H1 (cell line): ENCODE measurements at regions not wholly inside any gene's neighbourhood (a gene's known extent, or its start where the extent isn't known, plus 50 kb on each side); places are given as distances from the start of the nearest gene placed in this dataset.

Experiments
- CHD7 ChIP-seq: fragments of 300-600 bp; sonication (generic); IDR thresholded peaks from 2 replicates; pipeline ENCODE4 v1.7.1; 2012; ENCODE audit warnings: low read length, moderate library complexity, mild to moderate bottlenecking, inconsistent platforms; ENCODE audit not compliant: insufficient replicate concordance
- NRF1 ChIP-seq: IDR thresholded peaks from 2 replicates; pipeline ENCODE4 v1.6.1; 2011; ENCODE audit warnings: mild to moderate bottlenecking, low read depth, low read length, improper control_type of control experiment
- POLR2A ChIP-seq, 2 experiments: IDR thresholded peaks; 1 replicate in 1 of 2; 2 replicates in 1 of 2; pipeline ENCODE4 v1.6.1; 2011; ENCODE audit warnings: low read depth in 2 of 2, low read length in 2 of 2, mild to moderate bottlenecking in 2 of 2; ENCODE audit errors: control extremely low read depth in 1 of 2
- POU5F1 ChIP-seq: IDR thresholded peaks from 2 replicates; pipeline ENCODE4 v1.6.1; 2011; ENCODE audit warnings: low read depth, mild to moderate bottlenecking, low read length, moderate library complexity
- ZNF274 ChIP-seq: IDR thresholded peaks from 2 replicates; pipeline ENCODE4 v1.7.0; 2012; ENCODE audit warnings: low read length, borderline replicate concordance; ENCODE audit errors: extremely low read depth

- TF ChIP-seq NRF1 (no peak), POU5F1 (no peak), CHD7 (no peak), POLR2A (IDR thresholded peaks at IDR 0.05; ENCODE audit: control extremely low read depth in 1 of 2, low read depth in 2 of 2, low read length in 2 of 2) (no peak), ZNF274 (no peak)
These were observed 60.6 kb upstream of the HS6ST1 start (continued) for GRCh38 chr2:128379021-128380015.
